ENCODE measurements at regions not wholly inside any gene's neighbourhood (a gene's known extent, or its start where the extent isn't known, plus 50 kb on each side); places are given as distances from the start of the nearest gene placed in this dataset.

- no peak for FAIRE-seq
Observed at GRCh38 chr6:16857969-16858592, 96.8 kb upstream of the ATXN1 start.

GRCh38 chr6:16855460-16855859 is 94.2 kb upstream of the ATXN1 start:
- TF ChIP-seq CTCF (IDR thresholded peaks at IDR 0.05; ENCODE audit: insufficient read depth, missing control alignments), result no peak
- DNase-seq (ENCODE audit: insufficient read length, low spot score) (no peak), FAIRE-seq (no peak)

More at GRCh38 chr6:16857969-16858592, 96.8 kb upstream of the ATXN1 start:
- DNase-seq (ENCODE audit: insufficient read length, low spot score), result no peak
- TF ChIP-seq CTCF (IDR thresholded peaks at IDR 0.05; ENCODE audit: insufficient read depth, missing control alignments), result no peak

GRCh38 chr6:16854986-16855385 is 93.7 kb upstream of the ATXN1 start:
- no peak for FAIRE-seq
- no peak for TF ChIP-seq CTCF (IDR thresholded peaks at IDR 0.05; ENCODE audit: insufficient read depth, missing control alignments)
- no peak for DNase-seq (ENCODE audit: insufficient read length, low spot score)

GRCh38 chr6:16852671-16853070 is 91.4 kb upstream of the ATXN1 start:
- FAIRE-seq, result no peak
- no peak for DNase-seq (ENCODE audit: insufficient read length, low spot score)
- no peak for TF ChIP-seq CTCF (IDR thresholded peaks at IDR 0.05; ENCODE audit: insufficient read depth, missing control alignments)

GRCh38 chr6:16851758-16852157 is 90.5 kb upstream of the ATXN1 start:
- DNase-seq (ENCODE audit: insufficient read length, low spot score) (no peak), FAIRE-seq (no peak)
- TF ChIP-seq CTCF (IDR thresholded peaks at IDR 0.05; ENCODE audit: insufficient read depth, missing control alignments), result no peak

- DNase-seq (ENCODE audit: insufficient read length, low spot score) (no peak), FAIRE-seq (no peak)
- TF ChIP-seq CTCF (IDR thresholded peaks at IDR 0.05; ENCODE audit: insufficient read depth, missing control alignments), result no peak
Observed at GRCh38 chr6:16851044-16851540, 89.8 kb upstream of the ATXN1 start.

- FAIRE-seq, result no peak
Observed at GRCh38 chr6:16850681-16851026, 89.4 kb upstream of the ATXN1 start.

More at GRCh38 chr6:16850681-16851026, 89.4 kb upstream of the ATXN1 start:
- no peak for TF ChIP-seq CTCF (IDR thresholded peaks at IDR 0.05; ENCODE audit: insufficient read depth, missing control alignments)
- no peak for DNase-seq (ENCODE audit: insufficient read length, low spot score)

Measured in D721Med (cell line).